Right lung (tissue), 2 donors: ENCODE measurements at regions not wholly inside any gene's neighbourhood (a gene's known extent, or its start where the extent isn't known, plus 50 kb on each side); places are given as distances from the start of the nearest gene placed in this dataset.

Experiments used
- DNase-seq, 2 donors: peaks; one replicate each; pipeline ENCODE4 v3.0.0-alpha.2; 2013

DNA sequence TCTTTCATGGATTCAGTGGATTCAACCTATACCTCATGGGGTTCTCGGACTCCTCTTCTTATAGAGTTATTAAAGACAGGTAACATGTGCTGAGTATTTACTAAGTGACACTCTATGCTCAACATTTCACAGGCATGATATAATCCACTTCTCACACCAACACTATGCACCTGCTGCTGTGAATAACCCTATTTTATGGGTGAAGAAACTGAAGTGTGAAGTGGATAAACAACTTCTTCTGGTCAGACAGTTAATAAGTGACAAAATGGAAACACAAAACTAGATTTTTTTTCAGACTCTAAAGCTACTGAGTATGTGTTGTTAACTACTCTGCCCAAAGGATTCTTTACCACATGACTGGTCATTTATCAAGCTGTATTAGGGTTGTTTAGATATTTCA lies 403.5 kb downstream of the DIPK2A start:
- DNase-seq = no peak

DNA sequence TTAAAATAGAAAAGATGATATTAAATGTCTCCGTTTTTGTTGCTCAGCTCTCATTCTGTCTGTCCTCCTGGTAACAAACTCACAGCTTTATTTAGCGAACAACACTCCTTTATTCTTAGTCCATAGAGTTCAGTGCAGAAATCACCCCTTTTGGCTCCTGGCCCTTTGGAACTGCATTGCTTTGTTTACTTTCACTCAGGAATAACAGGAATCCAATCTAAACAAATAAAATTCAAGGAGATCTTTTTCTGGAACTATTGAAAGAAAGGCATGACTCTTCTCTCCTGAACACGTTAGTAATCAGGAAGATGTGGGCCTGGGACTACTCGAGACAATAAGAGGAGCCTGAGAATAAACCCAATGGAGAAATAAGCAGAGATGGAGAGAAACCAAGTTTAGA lies 409.2 kb downstream of the DIPK2A start:
- no peak for DNase-seq

DNA sequence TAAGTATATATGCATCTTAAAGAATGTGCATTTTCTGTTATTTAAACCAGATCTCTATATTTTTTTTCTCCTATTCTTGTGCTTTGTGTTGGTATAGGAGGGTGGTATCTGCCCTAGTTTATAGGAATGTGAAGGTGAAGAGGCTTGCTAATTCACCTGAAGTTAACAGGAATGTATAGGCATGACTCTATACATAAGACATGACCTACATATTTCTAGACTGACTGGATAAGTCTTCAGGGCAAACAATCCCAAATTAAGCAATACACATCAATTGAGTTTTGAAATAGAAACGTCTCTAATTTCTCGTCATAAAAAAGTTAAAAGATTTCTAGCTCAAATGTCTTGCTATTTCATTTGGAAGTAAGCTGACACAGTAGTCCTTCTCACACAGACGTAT lies 410.0 kb downstream of the DIPK2A start:
- DNase-seq = no peak

DNA sequence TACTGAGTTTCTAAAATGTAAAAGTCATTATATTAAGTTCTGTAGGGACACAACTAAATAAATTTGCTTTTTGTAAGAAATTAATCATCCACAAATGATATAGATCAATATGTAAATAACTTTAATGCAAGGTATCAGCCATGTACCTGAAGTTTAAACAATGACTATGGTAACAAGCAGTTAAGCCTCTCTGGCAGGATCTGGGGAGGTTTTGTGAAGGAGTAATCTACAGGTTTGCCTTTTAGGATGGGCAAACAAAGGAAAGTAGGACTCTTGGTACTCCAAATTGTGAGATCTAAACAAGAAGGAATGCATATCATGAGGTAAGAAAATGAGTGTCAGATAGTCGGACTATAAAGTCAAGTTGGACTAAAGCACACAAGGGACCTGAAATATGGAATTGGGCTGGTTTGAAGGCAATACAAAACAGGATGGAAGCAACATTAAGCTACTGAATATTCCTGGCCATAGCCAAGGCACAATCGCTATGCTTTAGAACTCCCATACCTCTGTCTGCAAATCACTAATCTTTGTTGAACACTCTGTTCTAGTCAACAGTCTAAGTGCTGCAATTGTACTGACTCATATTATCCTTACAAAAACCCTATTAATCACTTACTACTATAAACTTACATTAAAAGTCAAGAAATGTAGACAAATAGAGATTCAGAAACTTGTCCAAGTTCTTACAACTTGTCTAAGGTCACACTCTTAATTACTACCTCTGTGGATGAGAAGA lies 412.8 kb downstream of the DIPK2A start:
- no peak for DNase-seq

DNA sequence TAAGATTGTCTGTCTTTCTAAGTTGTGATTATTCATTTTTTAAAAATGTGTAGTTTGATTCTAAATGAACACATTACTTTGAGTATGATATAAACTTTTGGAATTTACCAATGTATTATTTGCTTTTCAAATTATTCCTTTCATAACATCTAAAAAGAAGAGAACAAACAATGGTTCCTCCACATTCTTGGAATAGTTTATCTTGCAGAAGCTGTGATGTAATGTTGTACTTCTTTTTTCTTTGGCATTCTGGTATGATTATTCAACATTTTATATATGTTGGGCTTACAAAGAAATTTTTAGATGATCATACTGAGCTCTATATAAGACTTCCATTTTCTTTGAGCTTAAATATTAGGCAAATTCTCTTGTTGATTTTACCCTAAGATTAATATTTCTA lies 419.2 kb downstream of the DIPK2A start:
- no peak for DNase-seq

DNA sequence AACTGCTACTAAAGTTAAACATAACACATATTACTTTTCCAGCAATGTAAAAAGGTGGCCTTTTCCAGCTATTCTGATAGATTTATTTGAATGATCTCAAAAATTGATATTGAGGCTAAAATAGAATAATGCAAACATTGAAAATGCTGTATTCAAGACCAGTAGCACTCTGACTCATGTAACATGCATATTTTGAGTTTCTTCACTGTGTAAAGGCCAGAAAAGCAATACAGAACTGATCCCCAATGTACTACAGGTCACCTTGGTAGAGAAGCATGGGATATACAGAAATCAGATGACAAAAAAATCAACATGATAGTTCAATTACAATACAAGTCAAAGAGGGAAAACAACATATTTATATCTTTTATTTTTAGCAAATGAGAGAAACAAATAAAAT lies 419.6 kb downstream of the DIPK2A start:
- DNase-seq = no peak

DNA sequence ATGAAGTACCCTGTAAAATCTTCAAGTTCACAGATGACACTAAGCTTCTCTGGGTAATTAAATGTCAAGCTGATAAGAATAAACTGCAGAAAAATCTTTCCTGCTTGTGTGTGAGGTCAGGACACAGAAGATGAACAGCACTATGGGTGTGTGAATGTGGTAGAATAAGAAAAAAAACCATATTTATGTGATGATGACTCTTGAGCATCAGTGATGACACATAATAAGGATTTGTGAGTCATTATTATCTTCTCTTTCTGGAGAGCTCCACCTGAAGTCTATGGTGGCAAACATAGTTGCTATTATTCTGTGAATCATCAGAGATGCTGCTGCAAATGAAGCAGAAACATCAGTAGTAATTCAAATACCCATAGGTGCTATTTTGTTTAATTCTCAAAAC lies 422.4 kb downstream of the DIPK2A start:
- DNase-seq = no peak

DNA sequence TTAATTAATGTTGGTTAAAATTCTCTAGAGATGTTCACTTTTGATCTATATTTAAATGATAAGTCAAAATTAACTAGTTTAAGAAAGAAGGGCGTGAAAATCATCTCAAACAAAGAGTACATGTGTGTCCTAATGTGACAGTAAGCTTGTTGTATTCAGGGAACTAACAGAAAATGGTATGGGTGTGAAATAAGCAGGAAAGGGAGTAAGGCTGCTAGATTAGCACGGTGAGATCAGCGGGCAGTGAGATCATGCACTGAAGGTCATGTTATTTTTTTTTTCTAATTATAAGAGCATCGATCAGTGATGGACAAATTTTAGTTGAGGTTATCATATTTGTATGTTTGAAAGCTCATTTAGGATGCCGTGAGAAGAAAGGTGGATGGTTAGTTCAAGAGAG lies 430.8 kb downstream of the DIPK2A start:
- DNase-seq = no peak

DNA sequence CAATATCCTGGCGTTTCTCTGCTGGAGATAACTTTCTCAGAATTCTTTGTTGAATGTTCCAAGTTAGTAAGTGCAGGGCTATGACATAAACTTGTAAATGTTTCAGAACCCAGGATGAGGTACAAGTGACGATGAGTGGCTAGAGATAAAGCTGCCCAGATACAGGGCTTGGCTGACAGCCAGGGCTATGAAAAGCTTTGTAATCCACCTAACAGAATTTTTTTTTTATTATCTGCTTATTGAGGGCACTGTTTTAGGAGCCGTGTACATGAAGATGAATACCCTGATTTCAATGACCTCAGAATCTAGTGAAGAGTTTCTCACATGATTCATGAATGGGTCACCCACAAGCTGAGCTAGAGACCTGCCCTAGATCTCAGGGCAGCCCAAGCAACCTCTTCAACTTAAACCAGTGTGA lies 431.4 kb downstream of the DIPK2A start:
- no peak for DNase-seq

DNA sequence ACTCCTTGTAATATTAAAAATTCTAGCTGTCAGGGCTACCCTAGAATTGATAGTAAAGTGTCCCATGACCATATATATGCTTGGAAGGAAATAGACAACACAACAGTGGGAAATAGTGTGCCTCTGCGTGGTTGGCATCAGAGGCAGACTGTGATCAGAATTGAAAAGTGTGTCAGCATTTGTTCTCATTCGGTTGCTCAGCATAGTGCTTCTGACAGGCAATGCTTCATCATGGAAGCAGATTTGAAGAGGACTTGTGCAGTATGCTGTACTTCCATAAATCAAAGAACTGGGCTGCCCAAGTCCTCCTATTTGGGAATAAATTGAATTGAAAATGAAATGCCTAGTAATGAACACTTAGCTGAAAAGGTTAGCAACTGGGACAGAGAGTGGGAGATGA lies 435.7 kb downstream of the DIPK2A start:
- no peak for DNase-seq

DNA sequence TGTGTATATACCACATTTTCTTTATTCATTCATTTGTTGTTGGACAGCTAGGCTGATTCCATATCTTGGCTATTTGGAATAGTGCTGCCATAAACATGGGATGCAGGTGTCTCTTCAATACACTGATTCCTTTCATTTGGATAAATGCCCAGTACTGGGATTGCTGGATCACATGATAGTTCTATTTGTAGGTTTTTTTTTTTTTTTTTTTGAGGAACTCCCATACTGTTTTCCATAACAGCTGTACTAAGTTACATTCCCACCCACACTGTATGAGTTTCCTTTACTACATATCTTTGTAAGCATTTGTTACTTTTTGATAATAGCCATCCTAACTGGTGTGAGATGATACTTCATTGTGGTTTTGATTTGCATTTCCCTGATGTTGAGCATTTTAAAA lies 437.7 kb downstream of the DIPK2A start:
- no peak for DNase-seq

DNA sequence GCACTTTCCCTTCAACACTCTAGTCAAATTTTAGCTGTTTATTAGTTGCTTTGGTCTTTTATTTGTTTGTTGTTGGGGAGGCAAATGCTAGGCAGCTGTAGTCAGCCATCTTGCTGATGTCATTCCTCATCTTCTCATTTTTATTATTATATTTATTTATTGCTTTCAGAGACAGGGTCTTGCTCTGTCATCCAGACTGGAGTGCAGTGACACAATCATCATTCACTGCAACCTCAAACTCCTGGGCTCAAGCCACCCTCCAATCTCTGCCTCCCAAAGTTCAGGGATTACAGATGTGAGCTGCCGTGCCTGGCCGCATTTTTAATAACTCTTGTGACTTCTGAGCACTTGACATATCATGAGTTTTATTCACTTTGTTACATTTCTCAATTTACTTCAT lies 441.4 kb downstream of the DIPK2A start:
- no peak for DNase-seq

DNA sequence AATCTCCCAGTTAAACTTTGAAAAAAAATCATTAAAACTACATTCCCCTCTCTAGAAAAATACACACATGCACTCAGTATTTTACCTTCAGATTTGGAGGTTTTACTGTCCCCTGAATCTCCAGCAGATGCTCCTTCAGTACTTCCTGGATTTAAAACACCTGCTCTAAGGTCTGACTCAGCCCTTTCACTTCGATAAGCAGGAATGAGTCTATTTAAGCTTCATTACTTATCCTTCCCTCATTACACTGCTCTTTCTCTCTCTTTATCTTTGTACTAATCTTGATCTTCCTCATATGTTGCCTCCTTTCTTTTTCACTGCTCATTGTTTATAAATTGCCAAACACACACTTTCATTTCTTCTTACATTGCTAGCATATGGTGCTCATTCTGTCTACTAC lies 443.9 kb downstream of the DIPK2A start:
- DNase-seq = no peak

DNA sequence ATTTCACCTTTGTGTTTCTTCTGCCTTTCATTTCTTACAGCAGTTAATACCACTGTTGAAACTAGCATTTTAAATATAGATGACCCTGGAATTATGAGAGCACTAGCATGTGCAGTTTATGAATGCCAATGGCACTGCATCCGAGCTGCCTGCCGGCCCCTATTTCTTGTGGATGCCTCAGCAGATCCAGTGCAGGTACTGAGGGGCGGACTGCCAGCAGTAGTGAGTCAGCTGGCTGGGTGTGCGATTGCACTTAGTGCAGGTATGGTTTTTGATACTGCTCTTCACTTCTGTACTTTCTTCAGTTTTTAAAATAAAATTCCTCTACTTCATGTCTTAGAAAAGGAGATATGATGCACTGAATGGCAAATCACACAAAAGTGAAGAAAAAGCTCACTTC lies 453.0 kb downstream of the DIPK2A start:
- DNase-seq = no peak

DNA sequence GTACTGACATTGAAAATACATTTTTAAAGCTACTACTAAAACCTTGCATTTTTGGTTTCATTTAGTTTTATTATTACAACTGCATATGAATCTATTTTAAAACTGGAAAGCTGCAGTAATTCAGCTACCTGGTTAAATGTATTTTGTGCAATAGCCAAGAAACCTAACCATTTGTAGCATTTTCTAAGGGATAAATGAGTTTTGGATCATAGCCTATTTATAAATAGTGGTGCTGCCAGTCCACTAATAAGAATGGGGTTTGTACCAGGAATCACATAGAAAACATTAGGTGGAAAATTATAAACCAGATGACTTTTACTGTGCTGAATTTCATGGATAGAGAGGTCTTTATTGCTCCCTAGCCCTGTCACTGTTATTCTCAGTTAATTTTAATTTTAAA lies 454.7 kb downstream of the DIPK2A start:
- DNase-seq = no peak

DNA sequence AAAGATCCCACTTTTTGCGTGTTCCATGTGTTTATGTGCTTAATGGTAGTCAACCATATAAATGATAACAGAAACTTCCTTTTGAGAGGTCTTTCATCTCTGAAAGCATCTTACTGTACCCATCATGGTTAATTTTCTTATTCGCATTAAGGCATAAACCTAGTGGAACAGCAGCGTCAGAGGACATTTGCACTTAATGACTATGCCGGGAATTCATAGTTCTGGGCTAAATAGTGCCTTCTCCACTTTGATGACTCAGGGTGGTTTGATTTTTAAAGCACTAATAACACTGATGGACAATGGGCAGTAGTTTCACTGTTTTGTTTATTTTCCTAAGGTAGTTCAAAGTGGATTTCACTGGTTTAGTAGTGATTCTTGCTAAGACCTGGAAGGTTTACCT lies 455.3 kb downstream of the DIPK2A start:
- no peak for DNase-seq

DNA sequence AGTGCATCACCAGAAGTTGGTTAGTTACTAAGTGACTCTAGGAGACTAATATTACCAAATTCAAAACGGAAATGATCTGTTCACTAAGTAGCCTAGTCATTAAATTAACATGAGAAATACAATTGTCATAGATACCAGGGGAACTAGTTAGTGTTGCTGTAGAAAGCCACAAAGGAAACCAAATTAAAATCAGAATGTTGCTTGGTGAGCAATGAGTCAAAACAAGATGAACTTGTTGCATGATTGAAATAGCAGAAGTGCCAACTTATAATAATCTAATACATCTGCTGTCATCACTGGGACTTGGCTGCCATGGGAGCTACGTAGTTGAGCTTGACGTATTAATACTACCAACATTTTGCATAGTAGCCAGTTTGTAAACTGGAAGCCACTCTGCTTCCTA lies 458.1 kb downstream of the DIPK2A start:
- DNase-seq = no peak

DNA sequence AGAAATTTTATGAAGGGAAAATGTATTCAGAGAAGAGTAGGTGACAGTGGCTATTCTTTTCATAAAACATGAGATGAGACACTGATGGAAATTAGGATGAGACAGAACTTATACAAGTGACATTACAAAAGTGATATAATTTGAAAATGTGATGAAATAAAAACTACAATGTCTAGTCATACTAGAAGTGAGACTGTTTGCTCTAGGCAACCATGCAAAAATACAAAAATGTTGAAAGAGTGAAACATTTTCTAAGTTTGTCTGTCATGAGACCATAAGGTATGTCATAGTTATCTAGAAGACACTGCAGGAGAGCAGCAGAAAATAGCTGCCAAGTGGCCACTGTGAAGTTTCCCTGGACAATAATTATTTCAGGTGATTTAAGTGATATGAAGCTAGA lies 459.5 kb downstream of the DIPK2A start:
- no peak for DNase-seq

DNA sequence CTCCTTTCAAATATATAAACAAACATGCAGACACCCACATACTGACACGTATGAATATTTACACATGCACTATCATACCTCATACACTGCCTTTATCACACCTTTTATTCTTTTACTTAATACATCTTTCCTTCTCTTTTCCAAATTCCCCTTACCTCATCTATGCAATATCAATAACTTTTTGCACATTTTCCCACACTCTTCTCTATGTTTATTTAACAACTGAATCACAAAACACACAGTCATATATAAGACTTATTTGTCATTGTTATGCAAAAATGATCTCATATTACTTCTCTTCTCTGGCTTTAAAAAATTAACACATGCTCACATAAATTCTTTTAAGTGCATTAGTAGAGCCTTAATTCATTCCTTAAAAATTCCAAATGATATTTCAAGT lies 461.4 kb downstream of the DIPK2A start:
- no peak for DNase-seq

DNA sequence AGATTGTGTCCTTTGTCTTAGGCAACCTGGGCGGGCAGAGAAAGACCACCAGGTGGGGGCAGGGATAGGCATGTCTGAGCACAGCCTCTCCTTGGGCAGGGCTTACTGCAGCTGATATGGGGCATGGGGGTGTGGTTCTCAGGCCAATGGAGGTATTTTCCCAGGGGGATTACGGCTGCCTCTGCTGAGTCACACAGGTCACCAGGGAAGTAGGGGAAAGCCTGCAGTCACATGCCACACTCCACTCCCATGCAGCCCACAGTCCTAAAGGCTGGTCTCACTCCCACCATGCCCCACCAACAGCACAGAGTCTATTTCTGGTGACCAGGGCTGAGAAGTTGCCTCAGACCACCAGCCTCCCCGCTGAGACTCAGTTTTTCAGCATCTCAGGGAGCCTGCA lies 466.4 kb downstream of the DIPK2A start:
- DNase-seq = no peak

DNA sequence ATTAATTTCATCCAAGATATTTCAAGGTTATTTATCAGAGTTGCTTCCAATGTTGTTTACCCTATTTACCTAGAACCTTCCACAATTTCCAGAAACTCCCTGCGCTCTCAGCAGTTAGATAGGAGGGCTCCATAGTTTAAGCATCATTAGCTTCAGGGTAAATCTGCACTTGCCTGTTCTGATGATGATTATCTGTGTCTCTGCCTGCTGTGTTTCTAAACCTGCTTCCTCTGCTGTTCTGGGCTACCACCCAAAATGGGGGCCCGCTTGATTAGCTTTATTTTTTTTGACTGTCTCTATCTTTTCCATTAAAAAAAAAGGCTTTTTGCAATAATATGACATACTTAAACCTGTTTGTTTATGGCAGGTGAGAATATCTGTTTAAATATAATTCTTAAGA lies 472.4 kb downstream of the DIPK2A start:
- no peak for DNase-seq

DNA sequence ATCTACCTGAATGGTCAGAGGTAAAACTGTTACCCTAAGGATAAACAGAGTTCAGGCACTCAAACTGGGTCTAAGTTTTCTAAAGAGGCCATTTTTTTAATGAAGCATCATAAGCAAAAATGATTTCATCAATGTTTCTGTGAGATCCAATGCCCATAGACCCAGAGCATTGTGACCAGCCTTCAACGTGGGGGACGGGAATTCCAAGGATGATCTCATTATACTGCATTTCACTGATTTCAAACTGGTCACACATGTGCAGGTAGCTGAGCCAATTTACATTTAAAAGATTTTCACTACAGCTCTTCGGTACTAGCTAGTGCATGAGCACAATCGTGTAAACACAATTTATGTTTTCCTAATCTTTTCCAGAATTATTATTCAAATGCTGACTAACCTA lies 472.9 kb downstream of the DIPK2A start:
- DNase-seq = no peak

DNA sequence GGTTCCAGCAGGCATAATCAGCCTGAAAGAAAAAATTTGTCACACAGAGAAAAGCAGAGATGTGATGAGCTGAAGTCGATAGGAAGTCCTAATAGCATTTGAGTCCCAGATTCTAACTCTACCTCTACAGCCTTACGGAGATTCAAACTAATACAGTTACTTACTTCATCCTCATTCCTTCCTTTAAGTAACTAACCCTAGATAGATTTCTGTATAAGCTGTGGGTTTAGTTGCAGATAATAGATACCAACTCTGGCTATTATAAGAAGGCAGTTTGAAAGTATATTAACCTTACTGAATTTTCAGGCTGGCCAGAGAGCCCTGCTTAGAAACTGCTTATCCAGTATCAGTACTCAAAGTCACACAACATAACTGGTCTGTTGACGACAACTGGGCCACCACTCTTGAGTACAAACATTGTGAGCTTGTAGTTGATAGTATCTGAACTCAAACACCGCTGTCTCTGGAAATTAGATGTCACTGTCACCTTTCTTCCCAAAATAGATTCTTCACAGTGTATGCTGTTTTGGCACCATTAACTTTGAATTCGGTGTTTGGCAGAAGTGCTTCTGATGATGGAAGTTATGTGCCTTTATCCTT lies 484.3 kb downstream of the DIPK2A start:
- no peak for DNase-seq

DNA sequence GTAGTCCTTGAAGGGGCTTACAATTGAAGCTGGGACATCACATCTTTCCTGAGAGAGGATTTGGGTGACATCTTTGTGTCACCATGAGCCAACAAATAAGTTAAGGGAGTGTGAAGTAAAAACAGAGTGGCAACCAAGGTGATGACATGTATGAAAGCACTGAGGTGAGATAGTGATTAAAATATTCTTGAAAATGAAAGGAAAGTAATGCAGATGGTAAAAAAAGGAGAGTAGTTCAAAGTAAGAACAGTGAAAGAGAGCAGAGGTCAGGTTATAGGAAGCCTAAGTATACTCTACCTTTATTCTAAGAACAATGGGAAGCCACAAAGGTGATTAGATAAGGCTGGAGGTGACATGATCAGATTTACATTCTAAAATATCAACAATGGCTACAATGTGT lies 486.1 kb downstream of the DIPK2A start:
- no peak for DNase-seq
